GM18519 (cell line): ENCODE measurements at regions not wholly inside any gene's neighbourhood (a gene's known extent, or its start where the extent isn't known, plus 50 kb on each side); places are given as distances from the start of the nearest gene placed in this dataset.
"Not testable (repeated sequence)": the region's sequence is repeated elsewhere in the genome, so short reads cannot be mapped to it uniquely, and the experiment has no call there.

Experiments
- ATAC-seq: cut with Tn5 transposase; IDR thresholded peaks from one replicate; pipeline ENCODE4 v1.9.1; 2021; ENCODE audit warnings: mild to moderate bottlenecking, moderate library complexity; ENCODE audit not compliant: unreplicated experiment, low FRiP score

DNA sequence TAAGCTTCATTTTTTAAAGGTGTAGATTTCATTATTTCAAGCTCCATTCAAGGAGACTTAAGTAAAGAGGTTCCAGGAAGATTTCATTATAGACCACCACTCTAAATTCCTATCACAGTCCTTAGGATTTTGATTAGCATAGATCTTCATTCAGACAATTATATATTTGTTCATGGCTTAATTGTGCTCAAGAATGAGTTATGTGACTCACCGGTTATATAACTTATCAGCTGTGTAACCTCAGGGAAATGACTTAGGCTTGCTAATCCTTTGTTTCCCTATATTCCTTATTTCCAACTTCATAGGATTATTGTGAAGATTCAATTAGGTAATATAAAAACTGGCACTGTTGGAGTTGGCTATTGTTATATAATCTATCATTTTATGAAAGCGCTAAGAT, 632.8 kb upstream of the SPRY2 start:
- ATAC-seq, result no peak

DNA sequence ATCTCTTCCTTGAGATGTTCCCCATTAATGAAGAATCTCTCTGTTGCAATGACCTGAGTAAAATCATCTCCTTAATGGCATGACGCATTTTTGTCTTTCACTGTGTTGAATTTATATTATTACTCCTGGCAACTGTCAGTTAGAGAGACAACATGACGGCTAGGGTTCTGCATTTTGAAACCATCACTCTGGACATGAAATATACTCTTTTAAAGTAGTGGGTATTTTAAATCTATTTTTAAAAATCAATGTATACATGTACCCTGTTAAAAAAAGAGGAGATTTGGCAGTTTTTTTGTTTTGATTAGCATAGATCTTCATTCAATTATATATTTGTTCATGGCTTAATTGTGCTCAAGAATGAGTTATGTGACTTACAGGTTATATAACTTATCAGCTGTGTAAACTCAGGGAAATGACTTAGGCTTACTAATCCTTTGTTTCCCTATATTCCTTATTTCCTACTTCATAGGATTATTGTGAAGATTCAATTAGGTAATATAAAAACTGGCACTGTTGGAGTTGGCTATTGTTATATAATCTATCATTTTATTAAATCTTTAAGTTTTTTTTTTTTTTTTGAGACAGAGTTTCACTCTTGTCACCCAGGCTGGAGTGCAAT, 632.0 kb upstream of the SPRY2 start:
- ATAC-seq, result no peak

DNA sequence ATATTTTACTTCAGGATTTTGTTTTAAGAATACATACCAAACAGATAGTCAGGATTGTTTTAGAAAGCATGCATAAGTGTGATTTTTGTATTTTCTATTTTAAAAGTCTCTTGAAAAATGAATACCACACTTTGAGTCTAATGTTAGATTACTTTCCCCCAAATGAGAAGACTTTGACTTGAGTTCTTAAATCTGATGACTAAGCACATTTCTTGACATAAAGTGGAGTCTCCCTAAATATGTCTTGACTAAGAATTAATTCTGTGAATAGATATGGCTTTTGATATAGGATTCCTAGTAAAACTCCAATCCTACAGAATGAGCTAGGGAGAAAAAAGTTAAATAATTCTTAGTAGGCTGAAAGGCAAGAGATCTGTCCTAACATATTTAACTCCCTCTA, 624.2 kb upstream of the SPRY2 start:
- ATAC-seq, result no peak

DNA sequence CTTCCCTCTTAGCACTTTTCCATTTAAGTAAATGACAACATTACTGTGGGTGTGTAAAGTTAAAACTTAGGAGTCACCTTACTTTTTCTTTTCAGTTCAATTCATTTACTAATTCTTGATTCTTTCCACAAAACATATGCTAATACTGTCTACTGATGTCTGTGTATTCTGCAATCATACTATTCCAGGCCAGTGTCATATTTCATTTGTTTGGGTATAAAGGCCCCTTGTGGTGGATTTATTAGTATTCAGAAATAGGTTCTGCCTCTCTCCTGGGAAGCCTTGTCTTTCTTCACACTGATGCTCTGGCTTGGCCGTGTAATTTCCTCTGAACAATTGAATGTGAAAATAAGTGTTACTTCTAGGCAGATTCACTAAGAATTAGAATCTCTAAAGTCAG, 621.9 kb upstream of the SPRY2 start:
- no peak for ATAC-seq

DNA sequence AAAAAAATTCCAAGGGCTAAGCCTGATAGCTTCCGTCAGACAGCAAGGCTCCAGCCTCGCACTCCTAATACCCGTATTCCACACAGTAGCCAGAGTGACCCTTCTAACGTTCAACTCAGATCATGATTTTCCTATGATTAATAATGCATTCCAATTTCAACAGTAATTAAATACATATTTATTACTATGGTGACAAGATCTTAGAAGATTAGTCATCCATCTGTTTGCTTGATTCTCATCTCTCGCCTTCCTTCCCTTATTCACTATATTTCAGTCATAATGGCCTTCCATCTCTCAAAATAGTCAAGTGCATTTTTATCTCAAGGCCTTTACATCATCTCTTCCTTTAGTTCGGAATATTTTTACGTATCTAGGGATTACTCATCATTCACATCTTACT, 621.2 kb upstream of the SPRY2 start:
- no peak for ATAC-seq

DNA sequence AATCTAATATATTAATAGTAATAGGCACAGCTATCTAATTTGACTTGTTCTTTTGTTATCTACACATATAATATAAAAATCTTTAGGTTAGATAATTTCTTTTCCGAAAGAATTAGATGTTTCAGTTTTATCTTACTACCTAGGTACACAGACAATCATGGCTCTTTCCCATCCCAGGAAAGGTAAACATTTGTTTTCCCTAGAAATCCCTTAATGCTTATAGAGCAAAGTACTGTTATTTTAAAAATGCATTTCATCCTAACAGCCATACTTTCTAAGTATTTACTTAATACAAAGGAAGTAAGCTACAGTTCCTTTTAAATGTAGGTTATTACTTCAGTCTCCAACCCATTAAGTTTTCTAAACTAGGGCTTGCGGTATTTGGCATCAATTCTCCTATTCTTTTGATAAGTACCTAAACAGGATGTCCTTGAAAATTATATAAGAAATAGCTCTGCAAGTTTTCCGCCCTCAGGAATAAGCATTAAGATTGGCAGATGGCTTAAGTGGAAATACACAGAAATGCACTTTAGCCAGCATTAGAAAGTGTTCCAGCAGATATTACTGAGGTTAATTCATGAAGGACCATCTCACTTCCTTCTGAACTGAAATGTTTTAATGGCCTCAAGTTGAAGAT, 616.2 kb upstream of the SPRY2 start:
- no peak for ATAC-seq

DNA sequence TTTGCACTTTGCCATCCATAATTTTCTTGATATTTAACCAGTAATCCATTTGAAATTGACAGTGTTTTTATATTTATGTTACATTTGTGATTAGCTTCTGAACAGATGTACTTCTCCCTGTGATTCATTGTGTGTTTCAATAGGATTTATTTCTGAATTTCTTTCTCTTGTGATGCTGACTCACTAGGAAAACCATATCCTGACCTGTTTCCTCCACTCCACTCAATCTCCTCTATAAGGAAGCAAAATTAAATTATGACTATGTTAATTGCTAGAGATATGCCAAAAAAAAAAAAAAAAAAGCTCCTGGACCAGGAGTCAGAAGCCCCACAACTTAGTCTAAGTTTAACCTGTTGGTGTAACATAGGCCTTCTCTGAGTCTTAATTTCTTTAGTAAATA, 614.6 kb upstream of the SPRY2 start:
- no peak for ATAC-seq

DNA sequence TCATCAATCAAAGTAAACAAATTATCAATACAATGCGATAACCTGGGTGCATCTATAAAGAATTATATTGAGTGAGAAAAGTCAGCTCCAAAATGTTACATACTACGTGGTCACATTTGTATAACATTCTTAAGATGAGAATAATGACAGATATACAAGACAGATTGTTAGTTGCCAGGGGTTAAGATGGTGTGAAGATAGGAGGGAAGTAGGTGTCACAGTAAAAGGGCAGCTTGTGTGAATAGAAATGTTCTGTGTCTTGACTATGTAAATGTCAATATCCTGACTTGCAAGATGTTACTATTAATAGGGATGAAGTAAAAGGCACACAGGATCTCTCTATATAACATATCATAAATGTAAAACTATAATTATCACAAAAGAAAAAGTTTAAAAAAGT, 611.2 kb upstream of the SPRY2 start:
- ATAC-seq, result no peak

DNA sequence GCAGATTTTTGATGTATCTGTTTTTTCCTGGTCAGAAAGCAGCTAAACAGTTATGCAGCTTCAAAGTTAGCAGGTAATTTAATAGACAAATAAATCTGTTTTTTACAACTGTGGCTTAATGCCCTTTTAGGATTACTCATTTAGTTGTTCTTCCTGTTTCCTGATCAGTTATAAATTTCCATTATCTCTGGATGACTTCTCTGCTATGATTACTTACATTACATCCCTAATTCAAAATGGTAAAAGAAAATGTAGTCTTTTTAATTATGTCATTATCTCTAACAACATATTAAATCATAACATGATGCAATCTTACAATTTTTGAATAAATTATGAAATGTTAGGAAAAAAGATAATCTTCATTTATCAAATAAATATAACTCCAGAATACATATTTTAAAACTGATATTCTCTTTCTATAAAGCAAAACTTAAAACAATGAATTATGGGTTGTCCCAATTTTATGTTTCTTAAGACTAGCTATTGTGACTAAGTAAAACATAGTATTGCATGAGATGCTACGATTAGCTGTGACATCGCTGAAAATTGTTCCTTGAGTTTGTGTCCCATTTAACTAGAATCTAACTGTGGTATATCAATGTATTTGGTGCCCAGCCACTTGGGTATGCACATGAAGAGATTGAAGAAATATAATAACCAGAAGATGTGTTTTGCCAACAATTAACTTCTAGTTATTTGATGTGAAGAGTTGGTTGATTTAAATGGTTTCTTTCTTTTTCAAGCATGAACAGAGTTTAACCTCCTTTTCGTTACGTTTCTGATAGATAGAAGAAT, 605.3 kb upstream of the SPRY2 start:
- ATAC-seq, result no peak

DNA sequence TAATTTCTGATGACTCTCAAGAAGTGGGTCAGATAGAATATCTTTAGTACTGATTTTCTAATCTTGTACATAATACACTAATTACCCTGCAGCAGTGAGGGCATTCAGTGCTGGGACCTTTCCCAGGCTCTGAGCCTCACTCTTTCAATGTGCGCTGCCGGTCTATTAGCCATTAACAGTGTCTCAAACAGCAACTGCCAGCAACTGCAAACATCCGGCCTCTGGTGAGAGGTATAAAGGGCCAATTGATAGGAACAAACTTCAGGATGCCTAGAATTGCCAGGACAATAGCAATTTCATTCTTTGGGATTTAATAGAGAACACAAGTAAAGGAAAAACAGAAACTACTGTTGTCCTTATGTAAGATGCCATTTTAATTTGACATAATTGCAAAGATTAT, 604.4 kb upstream of the SPRY2 start:
- ATAC-seq, result no peak

DNA sequence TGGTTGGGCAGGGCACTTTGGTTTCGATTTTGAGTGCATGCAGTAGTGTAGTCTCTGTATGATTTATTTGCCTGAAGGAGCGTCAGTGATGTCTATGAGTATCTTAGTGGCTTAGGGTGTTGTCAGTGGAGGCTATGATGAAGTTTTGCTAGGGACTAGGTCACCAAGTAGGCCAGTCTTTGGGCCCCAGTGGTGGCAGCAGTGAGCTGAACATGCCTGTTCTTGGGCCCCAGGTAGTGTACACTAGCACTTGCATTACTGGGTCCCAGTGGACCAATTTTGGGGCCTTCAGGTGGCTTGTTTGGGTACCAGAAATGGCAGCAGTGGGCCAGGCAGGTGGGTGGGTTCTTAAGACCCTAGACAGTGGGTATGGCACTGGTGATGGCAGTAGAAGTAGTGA, 598.7 kb upstream of the SPRY2 start:
- no peak for ATAC-seq

DNA sequence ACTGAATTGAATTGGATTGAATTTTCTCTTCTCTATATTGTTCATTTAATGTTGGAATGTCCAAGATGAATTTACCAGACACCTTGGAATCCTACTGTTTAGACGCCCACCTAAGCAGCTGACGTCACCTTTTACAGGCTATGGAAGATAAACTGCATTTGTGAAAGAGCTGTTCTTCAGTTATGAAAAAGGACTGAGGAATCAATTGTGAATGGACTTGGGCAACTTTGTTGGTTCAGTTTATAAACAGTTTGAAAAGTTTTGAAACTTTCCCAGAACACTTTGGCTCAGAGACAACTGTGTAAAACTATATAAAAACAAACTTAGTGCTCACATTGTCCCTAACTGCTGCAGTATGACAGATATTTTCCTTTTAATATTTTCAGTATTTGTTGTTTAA, 590.8 kb upstream of the SPRY2 start:
- no peak for ATAC-seq

DNA sequence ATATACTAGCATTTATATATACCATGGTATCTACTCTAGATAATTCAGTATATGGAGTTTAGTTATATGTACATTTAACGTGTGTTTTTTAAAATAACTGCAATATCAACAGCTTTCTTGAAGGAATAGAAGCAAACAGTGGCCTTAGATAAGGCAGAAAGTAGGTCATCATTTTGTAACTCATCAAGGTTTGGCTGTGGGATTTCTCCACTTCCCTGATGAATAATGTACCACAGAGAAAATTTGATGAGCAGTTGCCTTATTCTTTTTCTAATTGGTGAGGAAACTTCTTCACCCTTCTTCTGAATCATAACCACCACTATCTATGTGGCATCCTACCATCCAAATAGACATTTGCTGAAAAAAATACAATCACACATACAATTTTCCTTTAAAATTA, 590.2 kb upstream of the SPRY2 start:
- no peak for ATAC-seq

DNA sequence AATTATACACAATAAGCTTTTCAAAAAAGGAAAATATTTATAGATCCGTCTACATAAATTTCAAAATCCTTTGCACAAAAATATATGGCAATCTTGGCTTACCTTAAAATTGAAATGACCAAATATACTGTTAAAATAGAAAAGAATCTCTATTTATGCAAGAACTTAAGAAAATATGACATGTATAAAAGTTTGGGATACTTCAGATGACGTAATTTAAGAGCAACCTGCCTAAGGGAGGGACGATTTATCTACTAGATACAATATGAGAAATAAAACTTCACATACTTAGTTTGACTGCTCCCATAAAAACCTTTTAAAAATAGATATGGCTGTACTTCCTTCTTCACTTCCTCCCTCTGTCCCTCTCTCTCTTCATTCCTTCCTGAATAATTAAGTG, 587.3 kb upstream of the SPRY2 start:
- ATAC-seq, result no peak

DNA sequence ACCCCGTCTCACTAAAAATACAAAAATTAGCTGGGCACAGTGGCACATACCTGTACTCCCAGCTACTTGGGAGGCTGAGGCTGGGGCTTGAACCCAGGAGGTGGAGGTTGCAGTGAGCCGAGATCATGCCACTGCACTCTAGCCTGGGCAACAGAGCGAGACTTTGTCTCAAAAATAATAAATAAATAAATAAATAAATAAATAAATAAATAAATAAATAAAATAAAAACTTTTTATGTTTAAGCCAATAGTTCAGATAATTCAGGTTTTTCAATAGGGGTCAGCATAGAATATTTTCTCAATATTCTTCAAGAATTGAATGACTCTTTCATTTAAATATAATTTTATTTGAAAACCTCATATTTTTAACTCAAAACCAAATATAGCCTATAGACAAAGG, 585.1 kb upstream of the SPRY2 start:
- ATAC-seq, result not testable (repeated sequence)

DNA sequence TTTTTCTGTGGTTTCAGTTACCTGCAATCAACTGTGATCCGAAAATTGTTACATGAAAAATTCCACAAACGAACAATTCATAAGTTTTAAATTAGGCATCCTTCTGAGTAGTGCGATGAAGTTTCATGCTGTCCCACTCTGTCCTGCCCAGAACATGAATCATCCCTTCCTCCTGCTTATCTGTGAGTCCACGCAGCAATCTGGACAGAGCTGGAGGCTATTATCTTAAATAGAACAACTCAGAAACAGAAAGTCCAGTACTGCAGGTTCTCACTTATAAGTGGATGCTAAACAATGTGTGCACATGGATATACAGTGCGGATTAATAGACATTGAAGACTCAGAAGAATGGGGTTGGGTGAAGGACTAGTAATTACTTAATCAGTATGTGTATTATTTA, 583.7 kb upstream of the SPRY2 start:
- no peak for ATAC-seq

DNA sequence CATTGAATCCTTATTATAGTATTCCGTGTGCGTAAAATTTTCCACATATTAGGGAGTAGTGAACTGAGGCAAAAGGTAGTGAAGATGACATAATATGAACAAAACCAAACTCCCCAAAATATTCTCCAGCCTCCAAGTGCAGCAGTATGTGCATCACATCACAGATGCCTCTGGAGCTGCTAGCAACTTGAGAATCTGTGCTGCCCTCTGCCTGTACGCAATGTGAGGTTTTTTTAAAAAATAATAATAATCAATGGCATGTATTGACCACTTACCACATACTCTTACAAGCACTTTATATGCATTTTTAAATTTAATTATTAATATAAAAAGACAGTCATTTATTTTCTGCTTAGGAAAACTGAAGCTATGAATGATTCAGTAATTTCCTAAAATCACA, 583.0 kb upstream of the SPRY2 start:
- ATAC-seq, result no peak

DNA sequence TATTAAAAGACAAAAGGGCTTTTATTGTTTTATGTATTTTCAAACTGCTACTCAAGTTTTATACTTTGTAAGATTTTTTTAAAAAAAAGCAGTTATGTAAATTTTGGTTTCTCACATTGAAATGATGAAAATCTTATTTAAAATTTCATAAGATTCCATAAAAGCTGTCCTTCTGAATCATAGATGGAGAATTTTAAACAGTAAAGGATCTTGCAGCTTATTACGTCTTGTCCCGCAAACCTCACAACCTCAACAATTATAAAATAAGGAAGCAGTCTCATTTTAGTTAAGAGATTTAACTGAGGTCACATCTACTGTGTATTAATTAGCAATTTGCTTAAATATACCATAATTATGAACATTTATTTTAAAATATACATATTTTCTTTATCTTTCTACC, 581.0 kb upstream of the SPRY2 start:
- ATAC-seq, result no peak

DNA sequence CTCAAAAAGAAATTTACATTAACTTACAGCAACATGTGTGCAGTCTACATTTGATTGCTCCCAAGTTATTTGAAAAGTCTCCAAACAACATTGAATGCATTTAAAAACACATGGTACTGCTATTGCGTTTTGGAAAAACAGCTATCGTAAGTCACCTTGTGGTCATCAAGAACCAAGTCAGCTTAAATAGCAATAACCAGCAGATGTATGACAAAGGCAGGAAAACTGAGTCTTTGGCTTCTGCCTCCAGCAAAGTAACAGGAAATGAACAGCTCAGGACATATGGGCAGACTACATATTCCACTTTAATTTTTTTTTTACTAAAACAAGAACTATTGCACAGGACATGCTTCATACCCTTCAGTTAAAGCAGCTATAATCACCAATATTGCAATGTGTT, 580.6 kb upstream of the SPRY2 start:
- ATAC-seq, result no peak

DNA sequence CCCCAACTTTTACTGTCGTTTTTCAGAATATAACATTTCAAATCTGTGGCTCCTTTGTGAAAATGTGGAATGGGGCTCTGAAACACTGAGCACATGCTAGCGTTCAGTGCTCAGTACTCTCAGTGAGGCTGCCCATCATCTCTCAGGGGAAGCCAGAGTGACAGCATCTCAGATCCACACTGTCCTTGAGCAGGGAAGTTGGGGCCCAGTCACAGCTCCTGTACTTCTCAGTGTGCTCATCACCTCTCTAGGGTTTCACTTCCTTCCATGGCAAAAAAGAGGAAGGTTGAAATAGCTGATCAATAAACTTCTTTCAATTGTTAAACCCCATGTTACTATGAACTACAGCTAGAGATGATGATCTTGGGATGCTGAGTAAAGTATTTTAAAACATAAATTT, 565.9 kb upstream of the SPRY2 start:
- ATAC-seq, result no peak

DNA sequence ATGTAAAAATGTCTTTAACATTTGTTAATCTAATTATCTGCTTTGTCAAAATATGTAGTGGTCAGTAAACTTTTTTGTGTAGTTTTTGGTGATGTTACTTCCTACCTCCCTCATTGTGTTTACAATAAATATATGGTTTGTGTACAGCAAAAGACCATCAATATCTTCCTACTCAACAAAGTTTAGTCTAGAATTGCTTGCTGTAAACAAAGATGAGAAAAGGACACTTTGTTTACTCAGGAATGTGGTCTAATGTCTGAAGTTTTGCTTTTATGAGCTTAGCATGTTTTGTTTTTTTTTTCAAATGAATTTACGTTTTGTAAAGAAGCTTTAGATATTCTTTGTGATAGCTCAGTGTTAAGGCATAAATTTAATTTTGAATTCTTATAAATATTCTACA, 563.5 kb upstream of the SPRY2 start:
- ATAC-seq, result no peak

DNA sequence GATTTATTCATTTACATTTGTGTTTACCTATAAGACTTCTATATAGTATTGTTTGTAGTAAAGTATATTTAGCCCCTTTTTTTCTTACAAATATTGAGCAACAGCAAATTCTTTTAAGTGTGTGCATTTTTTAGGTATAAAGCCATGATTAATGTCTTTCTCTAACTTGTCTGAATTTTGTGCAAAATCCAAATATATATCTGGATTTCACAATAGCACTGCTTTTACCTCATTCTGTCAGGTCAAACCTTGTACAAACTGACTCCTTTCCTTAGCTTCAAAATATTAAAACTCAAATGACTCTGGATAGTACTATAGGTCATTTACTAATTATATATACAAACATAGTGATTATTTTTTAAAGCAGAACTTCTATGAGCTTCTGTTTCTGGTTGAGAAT, 563.0 kb upstream of the SPRY2 start:
- ATAC-seq, result no peak
